WTC11 (cell line): ENCODE measurements at regions not wholly inside any gene's neighbourhood (a gene's known extent, or its start where the extent isn't known, plus 50 kb on each side); places are given as distances from the start of the nearest gene placed in this dataset.
"Not testable (repeated sequence)": the region's sequence is repeated elsewhere in the genome, so short reads cannot be mapped to it uniquely, and the experiment has no call there.

Experiments
- ATAC-seq: fragments of 200-7000 bp; cut with Tn5 transposase; 2 replicates; pipeline ENCODE4 v1.10.0; 2021; ENCODE audit warnings: mild to moderate bottlenecking, moderate library complexity
- CTCF ChIA-PET: fragments of 300-600 bp; sonication (Branson Sonifier 250); formaldehyde crosslinking; loops from one replicate; lab custom pipeline; 2021; ENCODE audit warnings: antibody characterized with exemption; lab: Charles Lee
- POLR2A ChIA-PET: fragments of 350-600 bp; sonication (Branson Sonifier 250); formaldehyde crosslinking; loops from one replicate; lab custom pipeline; 2021; ENCODE audit warnings: antibody characterized with exemption; lab: Charles Lee
- DNase-seq: peaks from one replicate; pipeline ENCODE4 v3.0.0; 2021; ENCODE audit warnings: low spot score
- H3K27ac Mint-ChIP-seq: 2 replicates; pipeline ENCODE4 v1.8.0; 2021; ENCODE audit warnings: mixed read lengths
- H3K27me3 Mint-ChIP-seq: 2 replicates; pipeline ENCODE4 v1.8.0; 2021; ENCODE audit warnings: low read depth, mild to moderate bottlenecking, moderate library complexity, mixed read lengths
- H3K36me3 Mint-ChIP-seq: 2 replicates; pipeline ENCODE4 v1.8.0; 2021; ENCODE audit warnings: mixed read lengths
- H3K4me1 Mint-ChIP-seq: 2 replicates; pipeline ENCODE4 v1.8.0; 2022; ENCODE audit warnings: mixed read lengths
- H3K4me3 Mint-ChIP-seq: 2 replicates; pipeline ENCODE4 v1.8.0; 2021; ENCODE audit warnings: mild to moderate bottlenecking, moderate library complexity, mixed read lengths
- H3K9me3 Mint-ChIP-seq: 2 replicates; pipeline ENCODE4 v1.8.0; 2021; ENCODE audit warnings: mixed read lengths
- E2F1 ChIP-seq: sonication (generic); formaldehyde crosslinking; IDR thresholded peaks from 2 replicates; pipeline ENCODE4 v1.8.0; 2022; ENCODE audit warnings: mild to moderate bottlenecking, missing genetic modification reagents
- E2F4 ChIP-seq: sonication (generic); formaldehyde crosslinking; IDR thresholded peaks from 2 replicates; pipeline ENCODE4 v1.8.1; 2022; ENCODE audit warnings: low read depth, mild to moderate bottlenecking, moderate library complexity, missing genetic modification reagents, borderline replicate concordance
- EMX1 ChIP-seq: fragments of 250-450 bp; sonication (Bioruptor Pico); IDR thresholded peaks from 2 replicates; pipeline ENCODE4 v1.8.0; 2021; ENCODE audit warnings: mild to moderate bottlenecking
- ERG ChIP-seq: fragments of 250-450 bp; sonication (Bioruptor Pico); IDR thresholded peaks from 2 replicates; pipeline ENCODE4 v1.8.0; 2021; ENCODE audit warnings: mild to moderate bottlenecking
- ETV6 ChIP-seq: sonication (generic); formaldehyde crosslinking; IDR thresholded peaks from 2 replicates; pipeline ENCODE4 v1.8.1; 2022; ENCODE audit warnings: mild to moderate bottlenecking, missing genetic modification reagents
- FOXP1 ChIP-seq: sonication (generic); formaldehyde crosslinking; IDR thresholded peaks from 2 replicates; pipeline ENCODE4 v1.8.0; 2022; ENCODE audit warnings: missing genetic modification reagents, mild to moderate bottlenecking, moderate library complexity, borderline replicate concordance
- IRF1 ChIP-seq: sonication (generic); formaldehyde crosslinking; IDR thresholded peaks from 2 replicates; pipeline ENCODE4 v1.8.0; 2023; ENCODE audit warnings: missing genetic modification reagents
- NFE2L1 ChIP-seq: sonication (generic); formaldehyde crosslinking; IDR thresholded peaks from 2 replicates; pipeline ENCODE4 v1.8.1; 2023; ENCODE audit warnings: missing genetic modification reagents
- NR1H2 ChIP-seq: sonication (generic); formaldehyde crosslinking; IDR thresholded peaks from 2 replicates; pipeline ENCODE4 v1.9.0; 2021; ENCODE audit warnings: mild to moderate bottlenecking, moderate library complexity, missing genetic modification reagents
- PRDM15 ChIP-seq: sonication (generic); formaldehyde crosslinking; IDR thresholded peaks from 2 replicates; pipeline ENCODE4 v1.8.0; 2022; ENCODE audit warnings: missing genetic modification reagents
- STAT6 ChIP-seq: sonication (generic); formaldehyde crosslinking; conservative IDR thresholded peaks from 2 replicates; pipeline ENCODE4 v1.8.1; 2023; ENCODE audit warnings: mild to moderate bottlenecking, low read depth, missing genetic modification reagents, moderate library complexity
- TEAD4 ChIP-seq: sonication (generic); formaldehyde crosslinking; IDR thresholded peaks from 2 replicates; pipeline ENCODE4 v1.8.0; 2022; ENCODE audit warnings: mild to moderate bottlenecking, missing genetic modification reagents
- ZBTB21 ChIP-seq: sonication (generic); formaldehyde crosslinking; IDR thresholded peaks from 2 replicates; pipeline ENCODE4 v1.8.1; 2023; ENCODE audit warnings: mild to moderate bottlenecking, missing genetic modification reagents, borderline replicate concordance
- ZNF425 ChIP-seq: fragments of 250-450 bp; sonication (Bioruptor Pico); conservative IDR thresholded peaks from 2 replicates; pipeline ENCODE4 v1.9.0; 2021; ENCODE audit warnings: mild to moderate bottlenecking
- ZNF532 ChIP-seq: fragments of 250-450 bp; sonication (Bioruptor Pico); IDR thresholded peaks from 2 replicates; pipeline ENCODE4 v1.9.0; 2021; ENCODE audit warnings: mild to moderate bottlenecking, borderline replicate concordance

- no peak for TF ChIP-seq E2F1
- no peak for TF ChIP-seq ZNF532 (CRISPR knock-in tag)
- TF ChIP-seq ETV6 = no peak
- no peak for TF ChIP-seq TEAD4 (CRISPR knock-in tag)
- TF ChIP-seq STAT6 (CRISPR knock-in tag) = no peak
- no peak for TF ChIP-seq ZBTB21
- TF ChIP-seq ERG (CRISPR knock-in tag) = no peak
- TF ChIP-seq PRDM15 = no peak
- no peak for TF ChIP-seq IRF1 (CRISPR knock-in tag)
- TF ChIP-seq EMX1 = no peak
- no peak for TF ChIP-seq ZNF425 (CRISPR knock-in tag)
- TF ChIP-seq FOXP1 = no peak
- no peak for TF ChIP-seq NR1H2 (CRISPR knock-in tag)
- TF ChIP-seq NFE2L1 (CRISPR knock-in tag) = no peak
- no peak for TF ChIP-seq E2F4 (CRISPR knock-in tag)
Observed at GRCh38 chr2:167637741-167638140, 609.7 kb downstream of the STK39 start (continued).

- H3K27ac Mint-ChIP-seq, H3K4me3 Mint-ChIP-seq, DNase-seq, H3K4me1 Mint-ChIP-seq, ATAC-seq, CTCF ChIA-PET, POLR2A ChIA-PET: not testable (repeated sequence)
- peaks cover 38% of the 10 kb centered on the region for H3K9me3 Mint-ChIP-seq
- peaks cover 16% of the 10 kb centered on the region for H3K27me3 Mint-ChIP-seq
- H3K36me3 Mint-ChIP-seq = peaks cover 26% of the 10 kb centered on the region
Observed at GRCh38 chr2:167632271-167632670, 615.1 kb downstream of the STK39 start.
